ENCODE measurements at regions not wholly inside any gene's neighbourhood (a gene's known extent, or its start where the extent isn't known, plus 50 kb on each side); places are given as distances from the start of the nearest gene placed in this dataset.

DNA sequence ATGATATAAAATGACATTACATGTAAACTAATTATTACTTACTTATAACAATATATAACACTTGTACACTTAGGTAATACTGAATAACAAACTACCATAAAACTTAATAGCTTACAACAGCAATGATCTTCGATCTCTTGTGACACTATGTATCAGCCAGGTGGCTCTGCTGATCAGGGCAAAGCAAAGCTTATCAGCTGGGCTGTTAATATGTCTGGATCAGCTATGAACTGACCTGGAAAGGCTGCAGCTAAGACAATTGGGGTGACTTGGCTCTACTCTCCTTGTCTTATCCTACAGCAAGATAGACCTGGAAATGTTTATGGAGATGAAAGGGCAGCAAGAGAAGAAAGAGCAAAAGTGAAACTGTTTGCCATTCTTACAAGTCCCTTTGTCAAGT is 511.3 kb downstream of the TLR4 start:
- no peak for DNase-seq

DNA sequence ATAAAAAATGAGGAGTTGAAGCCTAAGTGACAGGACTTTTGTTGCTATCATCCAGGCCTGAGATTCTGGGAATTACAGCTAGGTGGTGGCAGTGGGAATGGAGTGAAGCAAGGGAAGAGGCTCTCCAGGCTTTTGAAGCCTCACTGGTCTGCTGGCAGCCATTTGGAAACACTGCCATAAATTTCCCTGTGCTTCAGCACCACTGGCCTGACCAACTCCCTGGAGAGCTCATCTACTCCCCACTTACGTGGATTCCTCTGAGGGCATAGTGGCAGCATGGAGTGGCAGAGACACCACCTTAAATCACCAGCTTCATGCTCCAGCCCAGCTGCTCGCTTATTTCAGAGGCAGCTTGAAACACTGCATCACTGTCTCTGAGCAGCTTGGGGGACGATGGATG is 518.2 kb downstream of the TLR4 start:
- no peak for DNase-seq

DNA sequence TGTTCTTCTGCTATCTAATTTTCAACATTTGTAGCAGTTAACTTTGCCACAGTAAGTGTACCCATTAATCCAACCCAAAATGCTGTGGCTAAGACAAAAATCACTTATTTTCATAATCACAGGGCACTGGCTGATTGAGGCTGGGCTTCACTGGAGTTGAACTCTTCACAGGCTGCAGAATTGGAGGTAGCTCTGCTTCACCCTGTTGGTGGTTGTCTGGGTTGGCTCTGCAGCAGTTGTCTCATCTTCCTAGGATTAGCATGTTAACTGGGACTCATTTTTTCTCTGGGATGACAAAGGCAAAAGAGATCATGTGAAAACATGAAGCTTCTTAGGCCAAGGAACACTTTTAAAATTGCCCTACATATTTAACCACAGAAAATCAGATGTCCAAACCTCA is 518.9 kb downstream of the TLR4 start:
- no peak for DNase-seq

DNA sequence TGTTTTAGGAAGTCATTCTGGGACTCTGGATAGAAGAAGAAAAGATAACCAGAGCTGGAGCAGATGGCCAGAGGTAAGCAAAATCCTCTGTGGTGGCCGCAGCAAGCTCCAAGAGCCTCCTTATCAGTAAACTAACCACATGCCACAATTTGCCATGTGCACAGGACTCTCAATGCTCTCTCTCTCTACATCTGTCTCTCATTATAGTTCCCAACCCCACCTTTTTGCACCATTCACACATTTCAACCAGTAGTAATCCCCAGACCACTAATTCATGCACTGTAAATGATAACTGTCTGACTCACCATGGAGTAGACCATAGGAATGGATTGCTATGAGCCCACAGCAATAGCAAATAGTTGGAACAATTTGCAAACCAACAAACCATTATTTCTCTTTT is 526.1 kb downstream of the TLR4 start:
- no peak for DNase-seq

DNA sequence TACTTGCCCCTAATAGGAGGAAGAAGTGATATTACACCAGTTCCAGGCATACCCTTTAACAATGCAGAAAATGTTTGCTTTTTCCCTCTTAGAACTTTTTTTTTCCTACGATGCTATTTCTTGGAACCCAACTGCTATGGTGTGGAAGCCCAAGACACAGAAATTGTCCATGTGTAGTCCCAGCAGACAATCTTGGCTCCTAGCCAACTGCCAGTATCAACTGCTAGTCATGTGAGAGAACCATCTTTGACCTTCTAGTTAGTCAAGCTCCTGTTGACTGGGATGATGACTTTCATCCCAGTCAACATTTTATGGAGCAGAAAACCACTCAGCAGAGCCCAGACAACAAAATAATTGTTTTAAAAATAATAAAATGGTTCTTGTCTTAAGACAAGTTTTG is 532.4 kb downstream of the TLR4 start:
- DNase-seq: no peak

DNA sequence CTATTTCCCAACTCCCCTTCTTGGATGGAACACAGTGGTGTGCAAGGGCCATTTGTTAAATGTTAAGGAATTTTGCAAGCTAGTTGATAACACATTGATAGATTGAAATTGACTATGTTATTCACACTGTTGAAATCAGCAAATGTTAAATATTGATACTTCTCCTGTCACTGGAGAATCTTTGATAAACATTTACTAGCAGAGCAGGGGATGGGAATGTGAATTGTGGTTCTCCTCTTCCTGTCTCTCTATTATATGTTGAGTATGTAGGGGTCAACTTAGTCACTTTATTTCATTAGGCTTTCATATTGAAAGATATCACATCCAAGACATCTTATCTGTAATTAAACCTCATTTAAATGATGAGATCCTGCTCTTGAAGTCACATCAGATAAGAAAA is 533.9 kb downstream of the TLR4 start:
- DNase-seq: no peak

DNA sequence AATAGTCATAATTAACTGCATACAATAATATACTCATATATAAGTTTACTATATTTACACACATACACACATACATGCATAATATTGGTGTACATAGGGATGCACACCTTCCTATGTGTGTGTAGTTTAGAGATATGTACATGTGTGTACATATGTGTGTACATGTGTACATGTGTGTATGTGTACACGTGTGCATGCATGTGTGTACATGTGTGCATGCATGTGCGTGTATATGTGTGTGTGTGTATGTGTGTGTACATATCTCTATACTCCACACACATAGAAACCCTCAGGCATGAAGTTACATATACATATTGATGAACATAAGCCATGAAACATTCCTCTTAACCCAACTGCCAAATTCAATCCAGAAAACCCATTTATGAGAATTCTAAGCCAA is 547.8 kb downstream of the TLR4 start:
- DNase-seq: no peak

DNA sequence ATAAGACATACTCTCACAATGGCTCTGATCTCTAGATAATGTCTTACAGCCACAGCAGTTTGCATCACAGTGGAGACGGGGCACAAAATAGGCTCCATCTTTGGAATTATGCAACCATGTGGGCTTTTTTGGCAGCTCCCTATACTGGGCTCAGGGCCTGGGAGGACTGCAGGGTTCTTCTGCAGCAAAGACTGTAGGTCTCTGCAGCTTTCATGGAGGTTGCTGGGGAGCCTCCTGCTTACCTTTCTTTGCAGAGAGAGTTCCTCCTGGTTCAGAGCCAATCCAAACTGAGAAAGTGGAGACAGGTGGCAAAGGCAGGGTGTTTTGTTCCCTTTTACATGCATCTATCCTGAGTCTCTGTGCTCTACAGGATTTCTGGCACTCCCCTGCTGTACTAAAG is 558.0 kb downstream of the TLR4 start:
- no peak for DNase-seq

DNA sequence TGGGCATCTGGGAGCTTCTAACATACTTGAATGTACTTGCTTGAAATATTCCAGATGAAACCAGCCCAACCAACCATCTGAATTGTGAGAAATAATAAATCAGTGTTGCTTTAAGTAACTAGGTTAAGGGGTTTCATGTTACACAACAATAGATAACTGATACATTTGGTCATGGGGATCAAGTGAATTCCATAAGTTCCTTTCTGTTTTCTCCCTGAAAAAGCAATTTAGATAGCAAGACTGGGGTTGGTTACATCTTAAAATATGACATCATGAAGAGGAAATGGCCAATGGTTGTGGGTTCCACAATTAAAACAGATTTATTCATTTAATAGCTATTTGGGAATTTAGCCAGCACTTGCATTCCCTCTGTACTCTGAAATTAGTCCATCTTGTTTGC is 559.7 kb downstream of the TLR4 start:
- DNase-seq: no peak

DNA sequence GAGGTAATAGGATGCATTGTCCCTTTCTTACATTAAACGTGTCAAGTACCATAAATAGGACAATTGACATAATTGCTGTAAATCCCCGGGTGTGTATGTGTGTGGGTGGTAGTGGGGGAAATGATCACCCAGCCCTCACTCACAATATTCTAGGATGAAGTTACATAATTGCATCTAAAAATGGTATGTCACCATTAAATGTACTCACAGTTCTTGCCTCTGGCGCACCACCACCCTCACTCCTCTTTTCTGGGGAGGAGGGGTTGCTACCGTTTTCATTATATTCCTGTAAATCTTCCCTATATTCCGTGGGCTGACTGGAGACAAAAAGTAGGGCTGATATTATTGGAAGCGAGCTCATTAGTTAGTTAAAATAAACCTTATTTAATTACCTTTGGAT is 563.8 kb downstream of the TLR4 start:
- no peak for DNase-seq

DNA sequence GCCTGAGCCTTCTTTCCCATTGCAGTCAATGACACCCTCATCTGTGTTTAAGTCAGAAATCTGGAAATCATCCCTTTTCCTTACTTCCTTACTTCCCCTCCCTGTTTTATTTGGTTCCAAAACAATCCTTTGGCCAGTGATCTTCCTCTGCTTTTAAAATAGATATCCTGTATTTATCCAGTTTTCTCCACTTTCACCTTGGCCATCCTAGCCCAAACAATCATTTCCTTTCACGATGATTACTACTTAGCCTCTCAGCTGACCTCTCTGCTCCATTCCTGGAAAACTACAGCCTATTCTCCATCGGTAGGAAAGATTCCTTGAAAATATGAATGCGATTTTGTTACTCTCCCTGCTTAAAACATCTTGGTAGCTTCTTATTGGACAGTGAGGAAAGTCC is 565.4 kb downstream of the TLR4 start:
- DNase-seq: no peak

DNA sequence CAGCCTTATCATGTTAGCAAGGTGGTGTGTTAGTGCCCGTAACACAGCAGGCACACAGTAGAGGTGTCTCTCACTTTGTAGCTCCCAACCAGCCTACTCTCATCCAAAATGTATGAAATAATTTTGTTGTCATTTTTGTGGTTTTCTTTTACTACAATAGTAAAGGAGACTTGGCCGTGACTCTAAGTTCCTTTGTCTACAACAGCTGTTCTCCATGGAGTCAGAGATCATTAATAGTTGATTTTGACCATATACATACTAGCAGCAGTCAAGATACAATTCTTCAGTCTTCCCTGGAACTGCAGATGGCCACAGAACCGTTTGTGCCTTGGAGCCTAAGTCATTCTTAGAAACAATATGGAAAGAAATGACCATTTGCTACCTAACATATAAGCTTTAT is 567.1 kb downstream of the TLR4 start:
- DNase-seq: no peak

DNA sequence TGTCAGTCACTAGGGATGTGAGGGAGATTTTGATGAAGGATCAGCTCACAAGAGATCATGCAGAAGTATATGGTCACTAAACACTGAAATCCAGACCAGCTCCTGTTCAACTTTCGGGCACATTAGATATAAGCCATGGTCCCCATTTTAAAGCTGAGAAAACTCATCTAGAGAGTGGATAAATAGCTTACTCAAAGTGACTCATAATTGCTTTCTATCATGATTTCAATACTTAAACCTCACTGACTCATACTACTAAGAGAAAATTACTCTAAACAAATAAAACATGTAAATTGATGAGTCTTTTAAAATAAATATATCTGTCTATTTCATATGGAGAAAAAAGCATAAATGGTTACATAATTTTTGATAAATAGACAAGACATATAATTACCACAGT is 567.7 kb downstream of the TLR4 start:
- no peak for DNase-seq

DNA sequence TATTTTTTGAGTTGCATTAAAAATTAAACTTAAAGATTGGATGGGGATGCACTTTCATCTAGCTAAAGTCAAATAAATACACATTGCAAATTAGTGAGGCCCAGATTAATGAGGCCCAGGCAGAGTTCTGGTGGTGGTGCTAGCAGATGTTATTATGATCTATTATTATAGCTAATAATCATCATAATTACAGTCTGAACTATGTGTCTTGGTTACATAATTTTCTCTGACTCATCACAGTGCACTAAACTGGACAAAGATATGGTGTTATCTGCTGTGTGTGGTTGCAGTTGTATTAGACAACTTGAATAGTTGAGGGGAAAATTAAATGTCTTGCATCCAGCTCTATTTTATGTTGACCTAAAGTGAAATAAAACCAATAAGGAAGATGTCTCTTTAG is 568.8 kb downstream of the TLR4 start:
- no peak for DNase-seq

DNA sequence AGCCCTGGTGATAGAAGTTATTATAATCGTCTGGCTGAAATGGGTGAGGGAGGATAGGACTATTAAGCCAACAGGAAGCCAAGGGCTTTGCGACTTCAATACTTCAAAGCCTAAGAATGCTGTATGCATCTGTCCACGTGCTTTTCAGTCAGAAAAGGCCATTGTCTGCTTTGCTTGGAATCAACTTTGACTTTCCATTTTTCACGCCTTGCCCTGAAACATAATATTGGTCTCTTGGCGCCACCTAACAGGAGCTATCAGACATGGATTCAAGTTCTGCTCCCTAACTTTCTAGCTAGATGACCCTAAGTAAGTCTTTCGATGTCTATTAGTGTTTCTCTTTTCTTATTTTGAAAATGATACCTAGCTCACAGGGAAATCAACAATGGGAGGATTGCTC is 572.6 kb downstream of the TLR4 start:
- no peak for DNase-seq

DNA sequence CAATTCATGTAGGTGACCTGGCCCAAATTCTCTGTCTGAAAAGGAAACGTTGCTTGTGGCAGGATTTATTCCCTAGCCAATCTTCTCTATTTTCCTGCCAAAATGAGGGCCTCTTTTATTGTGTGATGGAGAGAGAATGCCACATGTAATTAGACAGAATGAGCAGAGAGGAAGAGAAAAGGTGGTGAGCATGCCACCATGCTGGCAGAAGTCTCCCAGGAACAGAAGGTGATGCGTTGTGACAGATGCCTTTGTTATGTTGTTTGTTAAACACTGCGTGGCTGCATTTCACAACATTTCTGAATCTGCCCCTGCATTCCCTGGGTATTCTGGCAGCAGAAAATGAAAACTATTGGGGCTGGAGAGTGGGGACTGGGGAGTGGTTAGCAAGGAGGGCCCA is 577.6 kb downstream of the TLR4 start:
- DNase-seq: no peak

DNA sequence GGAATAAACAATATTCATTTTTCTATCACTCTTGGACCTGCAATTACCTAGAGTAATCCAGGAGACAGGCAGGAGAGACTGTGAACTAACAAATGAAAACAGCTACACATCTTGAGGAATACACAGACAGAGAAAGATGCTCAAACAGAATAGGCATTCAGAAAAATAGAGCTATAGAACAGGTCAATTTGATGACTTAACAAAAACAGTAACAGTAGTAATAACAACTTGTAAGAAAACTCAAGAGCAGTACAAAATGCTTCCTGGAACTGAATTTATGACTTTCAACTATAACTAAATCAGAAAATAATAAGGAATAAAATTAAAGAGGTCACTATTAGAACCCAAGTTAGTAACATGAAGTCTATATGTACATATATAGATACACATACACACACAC is 579.3 kb downstream of the TLR4 start:
- DNase-seq: no peak

DNA sequence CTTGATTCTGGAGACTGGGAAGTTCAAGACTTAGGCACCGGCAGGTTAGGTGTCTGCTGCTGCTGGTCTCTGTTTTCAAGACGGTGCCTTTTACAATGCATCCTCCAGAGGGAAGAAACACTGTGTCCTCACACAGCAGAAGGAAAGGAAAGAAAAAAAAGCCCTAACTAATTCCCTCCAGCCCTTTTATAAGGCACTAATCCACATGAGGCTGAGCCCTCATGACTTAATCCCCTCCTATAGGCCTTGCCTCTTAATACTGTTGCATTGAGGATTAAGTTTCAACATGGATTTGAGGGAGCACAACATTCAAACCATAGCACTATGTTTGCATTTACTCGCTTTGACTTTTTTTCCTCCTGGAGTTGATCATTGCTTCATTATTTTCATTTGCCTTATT is 585.9 kb downstream of the TLR4 start:
- no peak for DNase-seq

DNA sequence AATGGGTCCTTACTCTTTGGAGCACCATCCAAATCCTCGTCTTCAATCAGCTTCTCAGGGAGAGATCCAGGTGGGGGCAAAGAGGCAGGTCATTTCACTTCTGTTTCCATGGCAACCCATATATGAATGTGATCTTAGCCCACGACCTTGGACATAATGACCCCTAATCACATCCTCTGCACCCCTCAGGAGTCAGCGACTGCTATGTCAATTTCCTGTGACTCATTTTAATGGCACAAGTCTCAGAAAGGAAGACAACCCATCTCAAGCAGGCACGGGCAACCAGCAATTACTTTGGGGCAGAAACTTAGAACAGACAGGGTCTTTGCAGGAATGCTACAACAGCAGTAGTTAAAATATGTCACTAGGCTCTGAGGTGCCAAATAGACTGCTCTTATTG is 591.2 kb downstream of the TLR4 start:
- no peak for DNase-seq

DNA sequence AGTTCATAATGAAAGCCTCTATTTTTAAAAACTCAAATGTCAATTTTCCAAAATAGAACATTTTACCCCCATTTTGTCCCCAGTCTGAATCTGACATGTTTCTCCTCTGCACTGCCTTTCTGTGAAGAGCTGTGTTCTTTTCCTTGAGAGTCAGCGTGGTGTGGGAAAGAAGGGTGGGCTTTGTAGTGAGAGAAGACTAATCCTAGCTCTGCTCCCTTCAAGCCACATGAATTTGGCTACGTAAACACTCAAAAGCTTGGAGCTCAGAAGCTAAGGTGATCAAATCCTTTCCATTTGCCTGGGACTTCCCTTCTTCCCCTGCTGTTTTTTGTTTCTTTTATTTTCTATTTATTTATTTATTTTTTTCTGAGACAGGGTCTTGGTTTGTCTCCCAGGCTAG is 598.5 kb downstream of the TLR4 start:
- no peak for DNase-seq

DNA sequence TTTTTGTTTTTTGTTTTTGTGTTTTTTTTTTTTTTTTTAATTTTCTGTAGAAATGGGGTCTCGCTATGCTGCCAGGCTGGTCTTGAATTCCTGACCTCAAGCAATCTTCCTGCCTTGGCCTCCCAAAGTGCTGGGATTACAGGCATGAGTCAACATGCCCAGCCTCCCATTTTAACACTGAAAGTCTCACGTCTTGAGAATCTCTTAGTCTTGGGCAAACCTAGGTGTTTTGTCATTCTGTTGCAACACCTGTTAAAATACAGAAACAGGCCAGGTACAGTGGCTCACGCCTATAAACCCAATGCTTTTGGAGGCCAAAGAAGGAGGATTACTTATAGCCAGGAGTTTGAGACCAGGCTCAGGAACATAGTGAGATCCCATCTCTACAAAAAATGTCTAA is 599.0 kb downstream of the TLR4 start:
- DNase-seq: no peak

DNA sequence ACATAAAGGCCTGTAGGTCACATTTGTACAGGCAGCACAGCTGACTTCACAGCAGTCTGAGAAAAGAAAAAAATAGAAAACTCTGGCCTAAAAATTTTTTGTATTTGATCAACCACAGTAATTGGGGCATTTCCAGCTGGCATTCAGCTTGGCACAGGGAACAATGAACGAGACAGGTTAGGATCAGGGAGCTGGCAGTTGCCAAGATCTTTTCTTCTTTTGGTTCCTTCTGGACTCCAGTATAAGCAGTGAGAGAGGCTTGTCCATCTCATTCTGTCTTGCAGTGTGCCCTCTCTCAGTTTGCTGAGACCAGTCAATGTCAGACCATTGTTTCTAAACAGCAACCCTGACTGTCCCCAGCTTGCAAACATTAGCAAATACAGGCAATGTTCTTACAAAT is 601.1 kb downstream of the TLR4 start:
- no peak for DNase-seq

DNA sequence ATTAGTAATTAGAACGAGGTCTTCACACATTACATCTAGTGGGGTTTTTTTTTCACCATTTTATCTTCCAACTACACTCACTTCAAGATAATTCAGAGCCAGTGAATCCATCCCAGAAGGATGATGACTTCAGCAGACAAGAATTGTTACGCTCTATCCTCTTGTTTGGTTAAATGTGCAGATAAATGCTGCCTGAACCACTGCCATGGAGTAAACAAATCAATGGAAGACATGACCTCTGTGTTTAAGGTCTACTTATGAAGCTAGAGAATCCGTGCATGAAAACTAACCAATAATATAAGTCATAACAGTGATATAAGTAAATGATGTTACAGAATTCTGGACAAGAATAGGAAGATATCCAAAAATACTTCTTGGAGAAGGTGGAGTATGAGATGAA is 602.6 kb downstream of the TLR4 start:
- no peak for DNase-seq

DNA sequence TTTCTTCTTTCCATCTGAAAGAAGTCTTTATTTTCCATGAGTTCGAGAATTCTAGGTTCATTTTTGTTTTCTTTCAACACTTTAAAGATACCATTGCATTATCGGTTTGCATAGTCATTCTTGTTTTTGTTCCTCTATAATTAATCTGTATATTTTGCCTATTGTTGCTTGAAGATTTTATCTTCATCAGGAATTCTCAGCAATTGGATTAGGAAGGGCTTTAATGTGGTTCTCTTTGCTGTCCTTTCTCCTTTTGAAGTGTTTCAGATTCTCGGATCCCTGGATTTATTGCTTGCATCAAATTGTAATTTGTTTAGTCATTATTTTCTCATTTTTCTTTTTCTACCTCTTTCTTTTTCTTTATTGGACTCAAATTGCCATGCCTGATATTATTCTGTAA is 609.8 kb downstream of the TLR4 start:
- DNase-seq: no peak

DNA sequence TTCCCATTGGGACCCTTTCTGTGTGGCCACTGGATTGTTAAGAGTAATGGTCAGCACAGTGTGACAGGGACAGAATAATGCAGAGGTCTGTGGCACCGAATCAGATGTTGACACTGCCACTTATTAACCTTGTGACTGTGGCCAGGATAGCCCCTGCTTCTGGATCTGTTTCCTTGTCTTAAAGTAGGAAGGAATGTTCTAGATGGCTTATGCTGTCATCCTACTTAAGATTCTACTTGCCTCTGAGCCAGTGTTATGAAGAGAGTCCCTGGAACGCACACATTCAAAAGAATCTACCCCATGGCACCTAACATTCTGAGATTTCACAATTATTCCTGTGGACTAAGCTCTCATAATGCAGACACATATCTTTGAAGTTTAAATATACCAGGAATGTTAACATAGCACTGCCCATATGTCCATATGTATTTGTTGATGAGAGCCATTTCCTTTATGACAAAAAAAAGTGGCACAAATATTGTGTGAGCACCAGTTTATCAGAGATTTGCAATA is 612.7 kb downstream of the TLR4 start:
- no peak for DNase-seq

DNA sequence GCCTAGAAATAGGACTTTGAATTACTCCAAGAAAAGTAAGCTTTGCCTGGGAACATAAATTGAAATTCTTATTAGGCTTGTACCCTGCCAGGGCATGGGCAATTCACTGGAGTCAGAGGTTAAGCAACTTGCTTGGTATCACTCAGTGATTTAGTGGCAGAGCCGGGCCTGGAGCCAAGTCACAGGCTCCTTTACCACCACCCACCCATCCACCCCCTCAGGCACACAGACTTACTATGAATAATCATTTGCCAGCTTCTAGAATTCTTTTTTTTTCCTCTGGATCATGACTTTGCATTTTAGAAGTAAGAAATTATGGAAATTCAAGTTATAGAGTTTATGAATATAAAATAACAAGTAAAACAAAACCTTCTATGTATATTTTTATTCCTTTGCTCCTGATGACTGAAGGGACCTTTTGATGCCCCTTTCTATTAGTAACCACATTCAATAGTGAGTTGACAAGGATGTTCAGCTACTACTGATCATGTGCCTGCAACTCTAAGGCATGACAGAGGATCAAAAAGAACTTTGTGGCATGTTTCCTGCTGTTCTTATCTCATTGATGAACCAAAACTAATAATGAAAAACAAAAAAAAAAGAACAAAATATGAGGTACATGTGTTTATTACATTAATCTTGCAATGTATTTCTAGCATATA is 614.7 kb downstream of the TLR4 start:
- DNase-seq: no peak

Measured in stimulated activated CD4-positive, alpha-beta T cell treated with anti-CD3 and anti-CD28 coated beads, Interleukin-15, amount 100 ng/mL, for 24 hours (primary cell).